ENCODE measurements at regions not wholly inside any gene's neighbourhood (a gene's known extent, or its start where the extent isn't known, plus 50 kb on each side); places are given as distances from the start of the nearest gene placed in this dataset.

- Mint-ChIP-seq H3K27ac (no peak overlapping the region), H3K4me3 (no peak overlapping the region), H3K4me1 (no peaks in the 10 kb centered on the region), H3K36me3 (no peaks in the 10 kb centered on the region), H3K27me3 (peaks cover 9 to 30% of the 10 kb centered on the region in 2 donors), H3K9me3 (no peaks in the 10 kb centered on the region)
- Histone ChIP-seq H3K27me3 (ENCODE audit: insufficient read depth, low read length, poor library complexity, severe bottlenecking) (no peaks in the 10 kb centered on the region), H3K36me3 (ENCODE audit: insufficient read depth, low read length) (no peaks in the 10 kb centered on the region), H3K4me3 (ENCODE audit: low read length) (no peak overlapping the region), H3K4me1 (ENCODE audit: insufficient read depth, low read length) (no peaks in the 10 kb centered on the region), H3K9me3 (ENCODE audit: low read length) (no peaks in the 10 kb centered on the region), H3K27ac (ENCODE audit: low read depth, low read length) (no peak overlapping the region)
- ChIA-PET POLR2A (interaction anchor here (0.6 kb wide), 1 partner anchor 1822 kb away, joined by 7 read pairs; no protein-coding TSS in a partner anchor), CTCF (interaction anchor here (1.0 kb wide), 1 partner anchor 9 kb away, joined by 3 read pairs; no protein-coding TSS in a partner anchor)
- peak in 1 of 5 donors; percentile 30 for DNase-seq
Observed at GRCh38 chr2:128395196-128395595, 76.5 kb upstream of the HS6ST1 start.

GRCh38 chr2:128395640-128396499 lies 77.2 kb upstream of the HS6ST1 start:
- Mint-ChIP-seq H3K9me3 (no peaks in the 10 kb centered on the region), H3K27me3 (peaks cover 9 to 35% of the 10 kb centered on the region in 2 donors), H3K36me3 (no peaks in the 10 kb centered on the region), H3K27ac (no peak overlapping the region), H3K4me1 (no peaks in the 10 kb centered on the region), H3K4me3 (no peak overlapping the region)
- no peaks in the 10 kb centered on the region for H3K4me1 ChIP-seq (ENCODE audit: insufficient read depth, low read length)
- H3K36me3 ChIP-seq (ENCODE audit: insufficient read depth, low read length) = no peaks in the 10 kb centered on the region
- ChIA-PET CTCF (no interaction called here), POLR2A (no interaction called here)
- no peak overlapping the region for H3K27ac ChIP-seq (ENCODE audit: low read depth, low read length)
- no peak for DNase-seq
- no peaks in the 10 kb centered on the region for H3K9me3 ChIP-seq (ENCODE audit: low read length)
- no peak overlapping the region for H3K4me3 ChIP-seq (ENCODE audit: low read length)
- H3K27me3 ChIP-seq (ENCODE audit: insufficient read depth, low read length, poor library complexity, severe bottlenecking) = no peaks in the 10 kb centered on the region

- Mint-ChIP-seq H3K4me3 (no peak overlapping the region), H3K9me3 (no peaks in the 10 kb centered on the region), H3K36me3 (no peaks in the 10 kb centered on the region), H3K27ac (no peak overlapping the region), H3K4me1 (no peaks in the 10 kb centered on the region), H3K27me3 (peaks cover 10 to 35% of the 10 kb centered on the region in 2 donors)
- CTCF ChIA-PET = no interaction called here
- H3K9me3 ChIP-seq (ENCODE audit: low read length) = no peaks in the 10 kb centered on the region
- H3K4me3 ChIP-seq (ENCODE audit: low read length) = no peak overlapping the region
- POLR2A ChIA-PET = no interaction called here
- no peaks in the 10 kb centered on the region for H3K36me3 ChIP-seq (ENCODE audit: insufficient read depth, low read length)
- no peaks in the 10 kb centered on the region for H3K27me3 ChIP-seq (ENCODE audit: insufficient read depth, low read length, poor library complexity, severe bottlenecking)
- DNase-seq = no peak
- H3K27ac ChIP-seq (ENCODE audit: low read depth, low read length) = no peak overlapping the region
- no peaks in the 10 kb centered on the region for H3K4me1 ChIP-seq (ENCODE audit: insufficient read depth, low read length)
Observed at GRCh38 chr2:128396500-128396891, 77.8 kb upstream of the HS6ST1 start.

- Histone ChIP-seq H3K4me3 (ENCODE audit: low read length) (no peak overlapping the region), H3K27me3 (ENCODE audit: insufficient read depth, low read length, poor library complexity, severe bottlenecking) (peaks cover 2% of the 10 kb centered on the region), H3K9me3 (ENCODE audit: low read length) (no peaks in the 10 kb centered on the region), H3K4me1 (ENCODE audit: insufficient read depth, low read length) (no peaks in the 10 kb centered on the region), H3K27ac (ENCODE audit: low read depth, low read length) (no peak overlapping the region), H3K36me3 (ENCODE audit: insufficient read depth, low read length) (no peaks in the 10 kb centered on the region)
- DNase-seq = no peak
- no peak overlapping the region for H3K27ac Mint-ChIP-seq
- ChIA-PET POLR2A (no interaction called here), CTCF (no interaction called here)
- H3K27me3 Mint-ChIP-seq = peaks cover 14 to 38% of the 10 kb centered on the region in 2 donors
- no peaks in the 10 kb centered on the region for H3K4me1 Mint-ChIP-seq
- H3K9me3 Mint-ChIP-seq = no peaks in the 10 kb centered on the region
- H3K36me3 Mint-ChIP-seq = no peaks in the 10 kb centered on the region
- H3K4me3 Mint-ChIP-seq = no peak overlapping the region
Observed at GRCh38 chr2:128396946-128397345, 78.3 kb upstream of the HS6ST1 start.

GRCh38 chr2:128399256-128399655 lies 80.6 kb upstream of the HS6ST1 start:
- no peaks in the 10 kb centered on the region for H3K36me3 ChIP-seq (ENCODE audit: insufficient read depth, low read length)
- Mint-ChIP-seq H3K9me3 (no peaks in the 10 kb centered on the region), H3K36me3 (no peaks in the 10 kb centered on the region), H3K4me3 (no peak overlapping the region), H3K27ac (no peak overlapping the region), H3K4me1 (no peaks in the 10 kb centered on the region), H3K27me3 (peaks cover 21 to 49% of the 10 kb centered on the region in 2 donors)
- H3K27me3 ChIP-seq (ENCODE audit: insufficient read depth, low read length, poor library complexity, severe bottlenecking) = peaks cover 9% of the 10 kb centered on the region
- H3K27ac ChIP-seq (ENCODE audit: low read depth, low read length) = no peak overlapping the region
- no peak overlapping the region for H3K4me3 ChIP-seq (ENCODE audit: low read length)
- no peaks in the 10 kb centered on the region for H3K9me3 ChIP-seq (ENCODE audit: low read length)
- ChIA-PET CTCF (no interaction called here), POLR2A (no interaction called here)
- H3K4me1 ChIP-seq (ENCODE audit: insufficient read depth, low read length) = no peaks in the 10 kb centered on the region
- DNase-seq = no peak

- Mint-ChIP-seq H3K4me1 (no peaks in the 10 kb centered on the region), H3K27me3 (peaks cover 18 to 48% of the 10 kb centered on the region in 2 donors), H3K36me3 (no peaks in the 10 kb centered on the region), H3K27ac (no peak overlapping the region), H3K4me3 (no peak overlapping the region), H3K9me3 (no peaks in the 10 kb centered on the region)
- no peaks in the 10 kb centered on the region for H3K9me3 ChIP-seq (ENCODE audit: low read length)
- H3K4me1 ChIP-seq (ENCODE audit: insufficient read depth, low read length) = no peaks in the 10 kb centered on the region
- peaks cover 11% of the 10 kb centered on the region for H3K27me3 ChIP-seq (ENCODE audit: insufficient read depth, low read length, poor library complexity, severe bottlenecking)
- no peak overlapping the region for H3K27ac ChIP-seq (ENCODE audit: low read depth, low read length)
- H3K36me3 ChIP-seq (ENCODE audit: insufficient read depth, low read length) = no peaks in the 10 kb centered on the region
- H3K4me3 ChIP-seq (ENCODE audit: low read length) = no peak overlapping the region
- POLR2A ChIA-PET = no interaction called here
- DNase-seq = no peak
- CTCF ChIA-PET = no interaction called here
Observed at GRCh38 chr2:128399690-128400291, 81.1 kb upstream of the HS6ST1 start.

- Mint-ChIP-seq H3K36me3 (no peaks in the 10 kb centered on the region), H3K9me3 (no peaks in the 10 kb centered on the region), H3K27me3 (peaks cover 18 to 63% of the 10 kb centered on the region in 2 donors), H3K4me3 (no peak overlapping the region), H3K27ac (no peak overlapping the region), H3K4me1 (no peaks in the 10 kb centered on the region)
- DNase-seq = peak in 1 of 5 donors; percentile 5
- H3K4me3 ChIP-seq (ENCODE audit: low read length) = no peak overlapping the region
- no peaks in the 10 kb centered on the region for H3K4me1 ChIP-seq (ENCODE audit: insufficient read depth, low read length)
- no peaks in the 10 kb centered on the region for H3K36me3 ChIP-seq (ENCODE audit: insufficient read depth, low read length)
- H3K27me3 ChIP-seq (ENCODE audit: insufficient read depth, low read length, poor library complexity, severe bottlenecking) = peaks cover 11% of the 10 kb centered on the region
- H3K9me3 ChIP-seq (ENCODE audit: low read length) = no peaks in the 10 kb centered on the region
- POLR2A ChIA-PET = no interaction called here
- H3K27ac ChIP-seq (ENCODE audit: low read depth, low read length) = no peak overlapping the region
- CTCF ChIA-PET = no interaction called here
Observed at GRCh38 chr2:128401680-128402079, 83.0 kb upstream of the HS6ST1 start.

GRCh38 chr2:128402911-128403670 lies 84.4 kb upstream of the HS6ST1 start:
- no peak overlapping the region for H3K4me3 ChIP-seq (ENCODE audit: low read length)
- ChIA-PET CTCF (no interaction called here), POLR2A (no interaction called here)
- Mint-ChIP-seq H3K27me3 (peaks cover 18 to 62% of the 10 kb centered on the region in 2 donors), H3K4me1 (no peaks in the 10 kb centered on the region), H3K36me3 (no peaks in the 10 kb centered on the region), H3K4me3 (no peak overlapping the region), H3K27ac (no peak overlapping the region), H3K9me3 (no peaks in the 10 kb centered on the region)
- H3K27ac ChIP-seq (ENCODE audit: low read depth, low read length) = no peak overlapping the region
- H3K4me1 ChIP-seq (ENCODE audit: insufficient read depth, low read length) = no peaks in the 10 kb centered on the region
- H3K36me3 ChIP-seq (ENCODE audit: insufficient read depth, low read length) = no peaks in the 10 kb centered on the region
- H3K9me3 ChIP-seq (ENCODE audit: low read length) = no peaks in the 10 kb centered on the region
- DNase-seq = peak in 1 of 5 donors; percentile 13
- peaks cover 11% of the 10 kb centered on the region for H3K27me3 ChIP-seq (ENCODE audit: insufficient read depth, low read length, poor library complexity, severe bottlenecking)
